ENCODE measurements at regions not wholly inside any gene's neighbourhood (a gene's known extent, or its start where the extent isn't known, plus 50 kb on each side); places are given as distances from the start of the nearest gene placed in this dataset.
"Not testable (repeated sequence)": the region's sequence is repeated elsewhere in the genome, so short reads cannot be mapped to it uniquely, and the experiment has no call there.

GRCh38 chr12:67034110-67034879, 234.9 kb upstream of the CAND1 start:
- no peak for DNase-seq (ENCODE audit: low read depth, low spot score)

GRCh38 chr12:67035121-67035520, 234.0 kb upstream of the CAND1 start:
- DNase-seq (ENCODE audit: low read depth, low spot score) = no peak

- no peak for DNase-seq (ENCODE audit: low read depth, low spot score)
Measured at GRCh38 chr12:67038486-67038885, 230.7 kb upstream of the CAND1 start.

- DNase-seq (ENCODE audit: low read depth, low spot score) = no peak
Measured at GRCh38 chr12:67039995-67040860, 228.9 kb upstream of the CAND1 start.

GRCh38 chr12:67040861-67041137, 228.4 kb upstream of the CAND1 start:
- no peak for DNase-seq (ENCODE audit: low read depth, low spot score)

GRCh38 chr12:67042697-67043131, 226.4 kb upstream of the CAND1 start:
- DNase-seq (ENCODE audit: low read depth, low spot score) = no peak

- DNase-seq (ENCODE audit: low read depth, low spot score) = no peak
Measured at GRCh38 chr12:67043771-67044170, 225.4 kb upstream of the CAND1 start.

- no peak for DNase-seq (ENCODE audit: low read depth, low spot score)
Measured at GRCh38 chr12:67045650-67046049, 223.5 kb upstream of the CAND1 start.

GRCh38 chr12:67046062-67046461, 223.1 kb upstream of the CAND1 start:
- DNase-seq (ENCODE audit: low read depth, low spot score) = no peak

GRCh38 chr12:67047634-67048033, 221.5 kb upstream of the CAND1 start:
- no peak for DNase-seq (ENCODE audit: low read depth, low spot score)

GRCh38 chr12:67048371-67048770, 220.8 kb upstream of the CAND1 start:
- DNase-seq (ENCODE audit: low read depth, low spot score) = no peak

- not testable (repeated sequence) for DNase-seq (ENCODE audit: low read depth, low spot score)
Measured at GRCh38 chr12:67049199-67049598, 220.0 kb upstream of the CAND1 start.

- DNase-seq (ENCODE audit: low read depth, low spot score) = no peak
Measured at GRCh38 chr12:67052981-67053380, 216.2 kb upstream of the CAND1 start.

- no peak for DNase-seq (ENCODE audit: low read depth, low spot score)
Measured at GRCh38 chr12:67056329-67056728, 212.8 kb upstream of the CAND1 start.

- DNase-seq (ENCODE audit: low read depth, low spot score) = no peak
Measured at GRCh38 chr12:67057072-67057471, 212.1 kb upstream of the CAND1 start.

- no peak for DNase-seq (ENCODE audit: low read depth, low spot score)
Measured at GRCh38 chr12:67062193-67062592, 207.0 kb upstream of the CAND1 start.

- DNase-seq (ENCODE audit: low read depth, low spot score) = no peak
Measured at GRCh38 chr12:67067453-67068203, 201.5 kb upstream of the CAND1 start.

- no peak for DNase-seq (ENCODE audit: low read depth, low spot score)
Measured at GRCh38 chr12:67068204-67068731, 200.9 kb upstream of the CAND1 start.

GRCh38 chr12:67068761-67069450, 200.3 kb upstream of the CAND1 start:
- no peak for DNase-seq (ENCODE audit: low read depth, low spot score)

GRCh38 chr12:67069451-67070306, 199.5 kb upstream of the CAND1 start:
- no peak for DNase-seq (ENCODE audit: low read depth, low spot score)

GRCh38 chr12:67070307-67070600, 198.9 kb upstream of the CAND1 start:
- no peak for DNase-seq (ENCODE audit: low read depth, low spot score)
